GM12892 (cell line): ENCODE measurements at regions not wholly inside any gene's neighbourhood (a gene's known extent, or its start where the extent isn't known, plus 50 kb on each side); places are given as distances from the start of the nearest gene placed in this dataset.

ENCODE experiments used
- POLR2A ChIP-seq: IDR thresholded peaks from 2 replicates; pipeline ENCODE4 v1.6.1; 2011; ENCODE audit warnings: low read depth, low read length, control low read depth
- POLR2AphosphoS5 ChIP-seq: IDR thresholded peaks from 2 replicates; pipeline ENCODE4 v1.6.1; 2011; ENCODE audit warnings: low read depth, low read length, control low read depth
- TAF1 ChIP-seq: IDR thresholded peaks from 2 replicates; pipeline ENCODE4 v1.6.1; 2011; ENCODE audit warnings: low read depth, mild to moderate bottlenecking, control low read depth, low read length, borderline replicate concordance

DNA sequence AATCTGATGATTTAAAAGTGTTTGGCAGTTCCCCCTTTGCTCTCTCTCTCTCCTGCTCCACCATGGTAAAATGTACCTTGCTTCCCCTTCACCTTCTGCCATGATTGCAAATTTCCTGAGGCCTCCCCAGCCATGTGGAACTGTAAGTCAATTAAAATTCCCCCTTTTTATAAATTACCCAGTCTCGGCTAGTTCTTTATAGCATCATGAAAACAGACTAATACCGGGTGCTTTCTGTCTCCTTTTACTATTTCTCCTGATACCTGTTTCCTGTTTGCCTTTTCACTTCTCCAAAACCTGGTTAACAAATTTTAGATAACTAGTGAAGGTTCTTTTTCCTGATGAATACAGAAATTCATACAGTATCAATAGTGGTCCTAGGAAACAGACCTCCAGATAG is 1670.3 kb downstream of the MRPL39 start:
- no peak for TF ChIP-seq TAF1
- no peak for TF ChIP-seq POLR2A
- no peak for TF ChIP-seq POLR2AphosphoS5
